ENCODE measurements at regions not wholly inside any gene's neighbourhood (a gene's known extent, or its start where the extent isn't known, plus 50 kb on each side); places are given as distances from the start of the nearest gene placed in this dataset.

- no peaks in the 10 kb centered on the region for H3K79me1 ChIP-seq (ENCODE audit: low read depth, low read length)
- H3K4me3 ChIP-seq (ENCODE audit: low read length in 2 of 2) = no peak overlapping the region
- H3K27ac ChIP-seq (replicated peaks; ENCODE audit: low read length) = no peak overlapping the region
- H3K14ac ChIP-seq (ENCODE audit: low read length) = no peak overlapping the region
- no peak overlapping the region for H4K91ac ChIP-seq (ENCODE audit: low read depth, low read length, poor library complexity)
- no peak overlapping the region for H4K8ac ChIP-seq (ENCODE audit: low read depth, low read length)
- no peak overlapping the region for H3K4me2 ChIP-seq (ENCODE audit: insufficient read depth, low read length, poor library complexity, severe bottlenecking)
- peaks cover 0 to 5% of the 10 kb centered on the region in 2 donors for H3K4me1 ChIP-seq (ENCODE audit: control insufficient read depth in 2 of 2, insufficient read depth in 1 of 2, low read depth in 1 of 2, low read length in 2 of 2)
- no peak overlapping the region for H3K18ac ChIP-seq (ENCODE audit: low read length)
- WGBS, 2 donors (ENCODE audit: extremely low coverage in 2 of 2, insufficient read length in 2 of 2, insufficient replicate concordance in 1 of 2) = no CpG with 5 or more reads among the region's 1 CpG
- H2BK15ac ChIP-seq (ENCODE audit: low read length) = no peak overlapping the region
- H2BK5ac ChIP-seq (ENCODE audit: low read length) = no peak overlapping the region
- peaks cover 0 to 12% (median 0%) of the 10 kb centered on the region in 3 experiments for H3K27me3 ChIP-seq (ENCODE audit: control insufficient read depth in 3 of 3, insufficient read depth in 3 of 3, low read depth in 1 of 3, low read length in 3 of 3)
- no peak overlapping the region for H3K9ac ChIP-seq (ENCODE audit: low read depth, low read length, poor library complexity)
- no peak for DNase-seq (ENCODE audit: low spot score)
- no peaks in the 10 kb centered on the region for H3K9me3 ChIP-seq (replicated peaks in 1 of 2; ENCODE audit: control insufficient read depth in 2 of 2, insufficient read depth in 1 of 2, low read depth in 1 of 2, low read length in 2 of 2)
- no peak overlapping the region for H2BK12ac ChIP-seq (ENCODE audit: low read length)
- no peaks in the 10 kb centered on the region for H3K36me3 ChIP-seq (replicated peaks in 1 of 2; ENCODE audit: control insufficient read depth in 2 of 2, insufficient read depth in 2 of 2, low read length in 2 of 2)
- H3K23ac ChIP-seq (ENCODE audit: low read depth, low read length, poor library complexity) = no peak overlapping the region
- no peak overlapping the region for H2BK120ac ChIP-seq (ENCODE audit: low read depth, low read length)
- H3K4ac ChIP-seq (ENCODE audit: low read length) = no peak overlapping the region
- H2AK5ac ChIP-seq (ENCODE audit: low read depth, low read length) = no peak overlapping the region
- H2AFZ ChIP-seq (ENCODE audit: low read length) = no peak overlapping the region
These were observed 205.7 kb downstream of the EN1 start for GRCh38 chr2:118641711-118642110.

GRCh38 chr2:118639371-118639770, 208.1 kb downstream of the EN1 start:
- no peak overlapping the region for H2BK120ac ChIP-seq (ENCODE audit: low read depth, low read length)
- no peaks in the 10 kb centered on the region for H3K79me1 ChIP-seq (ENCODE audit: low read depth, low read length)
- no peak overlapping the region for H2BK12ac ChIP-seq (ENCODE audit: low read length)
- no peak overlapping the region for H3K23ac ChIP-seq (ENCODE audit: low read depth, low read length, poor library complexity)
- H3K4me2 ChIP-seq (ENCODE audit: insufficient read depth, low read length, poor library complexity, severe bottlenecking) = no peak overlapping the region
- no peak overlapping the region for H3K9ac ChIP-seq (ENCODE audit: low read depth, low read length, poor library complexity)
- H4K8ac ChIP-seq (ENCODE audit: low read depth, low read length) = no peak overlapping the region
- peaks cover 0 to 8% (median 0%) of the 10 kb centered on the region in 3 experiments for H3K27me3 ChIP-seq (ENCODE audit: control insufficient read depth in 3 of 3, insufficient read depth in 3 of 3, low read depth in 1 of 3, low read length in 3 of 3)
- no peak overlapping the region for H3K4me3 ChIP-seq (ENCODE audit: low read length in 2 of 2)
- H2BK15ac ChIP-seq (ENCODE audit: low read length) = no peak overlapping the region
- no peak overlapping the region for H3K18ac ChIP-seq (ENCODE audit: low read length)
- H3K4me1 ChIP-seq (ENCODE audit: control insufficient read depth in 2 of 2, insufficient read depth in 1 of 2, low read depth in 1 of 2, low read length in 2 of 2) = peaks cover 0 to 5% of the 10 kb centered on the region in 2 donors
- H3K4ac ChIP-seq (ENCODE audit: low read length) = no peak overlapping the region
- no peaks in the 10 kb centered on the region for H3K36me3 ChIP-seq (replicated peaks in 1 of 2; ENCODE audit: control insufficient read depth in 2 of 2, insufficient read depth in 2 of 2, low read length in 2 of 2)
- no CpG with 5 or more reads among the region's 2 CpGs for WGBS, 2 donors (ENCODE audit: extremely low coverage in 2 of 2, insufficient read length in 2 of 2, insufficient replicate concordance in 1 of 2)
- no peak overlapping the region for H4K91ac ChIP-seq (ENCODE audit: low read depth, low read length, poor library complexity)
- no peak overlapping the region for H3K27ac ChIP-seq (replicated peaks; ENCODE audit: low read length)
- no peak overlapping the region for H2AK5ac ChIP-seq (ENCODE audit: low read depth, low read length)
- H2BK5ac ChIP-seq (ENCODE audit: low read length) = no peak overlapping the region
- H3K9me3 ChIP-seq (replicated peaks in 1 of 2; ENCODE audit: control insufficient read depth in 2 of 2, insufficient read depth in 1 of 2, low read depth in 1 of 2, low read length in 2 of 2) = no peaks in the 10 kb centered on the region
- H3K14ac ChIP-seq (ENCODE audit: low read length) = no peak overlapping the region
- no peak overlapping the region for H2AFZ ChIP-seq (ENCODE audit: low read length)
- DNase-seq (ENCODE audit: low spot score) = no peak

GRCh38 chr2:118638453-118638852, 209.0 kb downstream of the EN1 start:
- H3K4me2 ChIP-seq (ENCODE audit: insufficient read depth, low read length, poor library complexity, severe bottlenecking) = no peak overlapping the region
- H2BK12ac ChIP-seq (ENCODE audit: low read length) = no peak overlapping the region
- no peak overlapping the region for H4K8ac ChIP-seq (ENCODE audit: low read depth, low read length)
- H3K18ac ChIP-seq (ENCODE audit: low read length) = no peak overlapping the region
- H2BK120ac ChIP-seq (ENCODE audit: low read depth, low read length) = no peak overlapping the region
- H3K9ac ChIP-seq (ENCODE audit: low read depth, low read length, poor library complexity) = no peak overlapping the region
- H3K79me1 ChIP-seq (ENCODE audit: low read depth, low read length) = no peaks in the 10 kb centered on the region
- H3K23ac ChIP-seq (ENCODE audit: low read depth, low read length, poor library complexity) = no peak overlapping the region
- no peak overlapping the region for H3K4me3 ChIP-seq (ENCODE audit: low read length in 2 of 2)
- no peak overlapping the region for H2BK5ac ChIP-seq (ENCODE audit: low read length)
- H3K36me3 ChIP-seq (replicated peaks in 1 of 2; ENCODE audit: control insufficient read depth in 2 of 2, insufficient read depth in 2 of 2, low read length in 2 of 2) = no peaks in the 10 kb centered on the region
- no peak overlapping the region for H3K4ac ChIP-seq (ENCODE audit: low read length)
- no CpG with 5 or more reads among the region's 5 CpGs for WGBS, 2 donors (ENCODE audit: extremely low coverage in 2 of 2, insufficient read length in 2 of 2, insufficient replicate concordance in 1 of 2)
- H4K91ac ChIP-seq (ENCODE audit: low read depth, low read length, poor library complexity) = no peak overlapping the region
- no peak overlapping the region for H2BK15ac ChIP-seq (ENCODE audit: low read length)
- no peak overlapping the region for H2AFZ ChIP-seq (ENCODE audit: low read length)
- H3K9me3 ChIP-seq (replicated peaks in 1 of 2; ENCODE audit: control insufficient read depth in 2 of 2, insufficient read depth in 1 of 2, low read depth in 1 of 2, low read length in 2 of 2) = no peaks in the 10 kb centered on the region
- H3K27me3 ChIP-seq (ENCODE audit: control insufficient read depth in 3 of 3, insufficient read depth in 3 of 3, low read depth in 1 of 3, low read length in 3 of 3) = peaks cover 0 to 4% (median 0%) of the 10 kb centered on the region in 3 experiments
- H3K27ac ChIP-seq (replicated peaks; ENCODE audit: low read length) = no peak overlapping the region
- no peak for DNase-seq (ENCODE audit: low spot score)
- no peaks in the 10 kb centered on the region for H3K4me1 ChIP-seq (ENCODE audit: control insufficient read depth in 2 of 2, insufficient read depth in 1 of 2, low read depth in 1 of 2, low read length in 2 of 2)
- no peak overlapping the region for H2AK5ac ChIP-seq (ENCODE audit: low read depth, low read length)
- H3K14ac ChIP-seq (ENCODE audit: low read length) = no peak overlapping the region

GRCh38 chr2:118635891-118636290, 211.6 kb downstream of the EN1 start:
- Histone ChIP-seq H3K4me1 (ENCODE audit: control insufficient read depth in 2 of 2, insufficient read depth in 1 of 2, low read depth in 1 of 2, low read length in 2 of 2) (no peaks in the 10 kb centered on the region), H2BK15ac (ENCODE audit: low read length) (no peak overlapping the region), H2BK5ac (ENCODE audit: low read length) (no peak overlapping the region), H4K91ac (ENCODE audit: low read depth, low read length, poor library complexity) (no peak overlapping the region), H3K27ac (replicated peaks; ENCODE audit: low read length) (no peak overlapping the region), H3K36me3 (replicated peaks in 1 of 2; ENCODE audit: control insufficient read depth in 2 of 2, insufficient read depth in 2 of 2, low read length in 2 of 2) (no peaks in the 10 kb centered on the region), H4K8ac (ENCODE audit: low read depth, low read length) (no peak overlapping the region), H3K9me3 (replicated peaks in 1 of 2; ENCODE audit: control insufficient read depth in 2 of 2, insufficient read depth in 1 of 2, low read depth in 1 of 2, low read length in 2 of 2) (no peaks in the 10 kb centered on the region), H3K23ac (ENCODE audit: low read depth, low read length, poor library complexity) (no peak overlapping the region), H2AFZ (ENCODE audit: low read length) (no peak overlapping the region), H2BK12ac (ENCODE audit: low read length) (no peak overlapping the region), H3K9ac (ENCODE audit: low read depth, low read length, poor library complexity) (no peak overlapping the region), H3K18ac (ENCODE audit: low read length) (no peak overlapping the region), H3K27me3 (ENCODE audit: control insufficient read depth in 3 of 3, insufficient read depth in 3 of 3, low read depth in 1 of 3, low read length in 3 of 3) (no peaks in the 10 kb centered on the region), H3K79me1 (ENCODE audit: low read depth, low read length) (no peaks in the 10 kb centered on the region), H3K4ac (ENCODE audit: low read length) (no peak overlapping the region), H2BK120ac (ENCODE audit: low read depth, low read length) (no peak overlapping the region), H3K14ac (ENCODE audit: low read length) (no peak overlapping the region), H3K4me3 (ENCODE audit: low read length in 2 of 2) (no peak overlapping the region), H3K4me2 (ENCODE audit: insufficient read depth, low read length, poor library complexity, severe bottlenecking) (no peak overlapping the region), H2AK5ac (ENCODE audit: low read depth, low read length) (no peak overlapping the region)
- WGBS, 2 donors (ENCODE audit: extremely low coverage in 2 of 2, insufficient read length in 2 of 2, insufficient replicate concordance in 1 of 2) = no CpG with 5 or more reads among the region's 6 CpGs
- DNase-seq (ENCODE audit: low spot score) = no peak
